ENCODE measurements at regions not wholly inside any gene's neighbourhood (a gene's known extent, or its start where the extent isn't known, plus 50 kb on each side); places are given as distances from the start of the nearest gene placed in this dataset.

DNA sequence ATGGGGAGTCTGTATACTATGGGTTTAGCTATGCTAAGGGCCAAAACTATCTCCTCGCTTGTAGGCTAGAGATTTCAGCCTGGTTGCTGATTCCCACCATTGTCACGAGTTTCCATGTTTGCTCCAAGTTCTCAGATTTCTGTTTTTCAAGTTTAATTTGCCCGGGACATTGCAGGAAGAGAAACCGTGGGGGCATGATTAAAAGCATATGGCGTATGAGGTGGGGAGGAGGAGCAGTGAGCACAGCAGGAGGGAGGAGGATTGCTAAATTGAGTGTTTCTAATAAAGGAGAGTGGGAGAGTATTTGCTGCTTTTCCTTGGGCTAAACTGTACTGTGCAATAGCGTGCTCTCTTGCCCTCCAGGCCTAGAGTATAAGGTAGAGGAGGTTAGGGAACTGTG, 558.4 kb downstream of the METTL15 start:
- no peak for DNase-seq
- Histone ChIP-seq H3K27me3 (replicated peaks in 1 of 2; ENCODE audit: control insufficient read depth in 2 of 2, extremely low read depth in 1 of 2, insufficient read depth in 2 of 2, low read length in 1 of 2) (no peaks in the 10 kb centered on the region), H3K27ac (ENCODE audit: low read length) (no peak overlapping the region), H3K9me3 (no peaks in the 10 kb centered on the region), H3K4me3 (ENCODE audit: control insufficient read depth in 1 of 2, extremely low read depth in 1 of 2, low read length in 1 of 2) (no peak overlapping the region), H3K36me3 (ENCODE audit: control insufficient read depth in 2 of 2, extremely low read depth in 1 of 2, insufficient read depth in 1 of 2, low read length in 1 of 2) (no peaks in the 10 kb centered on the region), H3K4me1 (ENCODE audit: control insufficient read depth in 1 of 2, extremely low read depth in 1 of 2, insufficient read depth in 2 of 2, low read length in 2 of 2) (no peaks in the 10 kb centered on the region)
- POLR2A ChIA-PET: no interaction called here
- CTCF ChIA-PET: no interaction called here
- ATAC-seq (replicated peaks in 1 of 4): no peak
- Mint-ChIP-seq H3K27me3 (no peaks in the 10 kb centered on the region), H3K9me3 (peaks cover 3 to 13% (median 4%) of the 10 kb centered on the region in 3 donors), H3K4me3 (no peak overlapping the region), H3K27ac (no peak overlapping the region), H3K36me3 (no peaks in the 10 kb centered on the region), H3K4me1 (no peaks in the 10 kb centered on the region)
- WGBS (ENCODE audit: insufficient coverage): 65% methylated on average over 6 of the region's 6 CpGs

DNA sequence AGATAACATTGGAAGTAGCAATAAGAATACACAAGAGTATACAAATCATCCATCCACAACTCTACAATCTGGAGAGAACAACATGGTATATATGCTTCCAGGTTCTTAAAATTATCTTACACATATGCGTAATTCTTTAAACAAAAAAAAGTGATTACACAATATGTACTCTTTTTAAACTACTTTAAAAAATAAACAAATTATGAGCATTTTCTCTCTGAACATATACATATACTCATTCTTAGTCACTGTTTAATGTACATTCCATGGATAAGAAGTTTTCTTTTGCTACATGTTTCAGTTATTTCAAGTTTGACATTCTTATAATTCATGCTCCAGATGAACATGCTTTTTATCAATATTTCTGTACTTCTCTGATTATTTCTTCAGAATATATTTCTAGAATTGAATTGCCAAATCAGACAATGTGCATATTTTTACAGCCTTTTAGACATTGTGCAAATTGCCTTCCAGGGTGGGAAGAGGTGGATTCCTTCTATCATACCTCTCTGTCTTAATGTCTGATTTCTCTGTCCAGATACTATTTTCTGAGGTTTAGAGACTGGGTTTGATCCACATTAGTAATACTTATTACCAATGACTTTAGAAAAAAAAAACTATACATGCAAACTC, 551.6 kb downstream of the METTL15 start:
- Mint-ChIP-seq H3K36me3 (no peaks in the 10 kb centered on the region), H3K9me3 (peaks cover 4 to 13% (median 7%) of the 10 kb centered on the region in 3 donors), H3K4me1 (no peaks in the 10 kb centered on the region), H3K4me3 (no peak overlapping the region), H3K27ac (no peak overlapping the region), H3K27me3 (no peaks in the 10 kb centered on the region)
- no peaks in the 10 kb centered on the region for H3K4me1 ChIP-seq (ENCODE audit: control insufficient read depth in 1 of 2, extremely low read depth in 1 of 2, insufficient read depth in 2 of 2, low read length in 2 of 2)
- POLR2A ChIA-PET: no interaction called here
- CTCF ChIA-PET: no interaction called here
- no peaks in the 10 kb centered on the region for H3K9me3 ChIP-seq
- H3K27ac ChIP-seq (ENCODE audit: low read length): no peak overlapping the region
- H3K27me3 ChIP-seq (replicated peaks in 1 of 2; ENCODE audit: control insufficient read depth in 2 of 2, extremely low read depth in 1 of 2, insufficient read depth in 2 of 2, low read length in 1 of 2): no peaks in the 10 kb centered on the region
- WGBS (ENCODE audit: insufficient coverage): no CpG with 5 or more reads among the region's 1 CpG
- no peak overlapping the region for H3K4me3 ChIP-seq (ENCODE audit: control insufficient read depth in 1 of 2, extremely low read depth in 1 of 2, low read length in 1 of 2)
- DNase-seq (no peak), ATAC-seq (replicated peaks in 1 of 4) (no peak)
- H3K36me3 ChIP-seq (ENCODE audit: control insufficient read depth in 2 of 2, extremely low read depth in 1 of 2, insufficient read depth in 1 of 2, low read length in 1 of 2): no peaks in the 10 kb centered on the region

DNA sequence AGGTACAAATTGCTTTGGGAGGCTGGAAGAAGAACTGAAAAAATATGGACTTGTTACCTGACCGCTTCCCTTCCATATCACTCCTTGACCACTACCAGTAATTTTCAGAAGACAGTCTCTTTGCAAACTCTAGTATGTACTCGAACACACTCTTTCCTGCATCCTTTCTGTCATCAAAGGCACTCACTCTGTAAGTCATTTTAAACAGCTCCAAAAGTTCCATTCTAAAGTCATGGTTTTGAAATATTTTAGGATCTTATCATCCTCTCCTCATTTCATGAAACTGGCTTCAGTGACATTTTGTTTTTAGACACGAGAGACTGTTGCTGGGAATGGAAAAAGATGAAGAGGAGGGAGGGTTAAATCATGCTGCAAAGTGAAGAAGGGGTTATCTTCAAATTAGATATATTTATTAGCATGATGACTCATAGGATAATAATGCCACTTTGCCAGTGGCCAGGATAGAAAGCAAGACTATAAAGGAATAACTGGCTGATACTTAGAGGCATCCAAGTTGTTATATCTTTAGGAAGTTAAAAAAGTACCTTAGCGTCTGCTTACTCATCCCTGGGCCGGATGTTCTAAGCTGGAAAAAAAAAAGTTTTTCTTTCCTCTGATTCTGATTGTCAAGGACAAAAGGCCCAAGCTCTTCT, 549.3 kb downstream of the METTL15 start:
- ChIA-PET CTCF (no interaction called here), POLR2A (no interaction called here)
- H3K27ac Mint-ChIP-seq: no peak overlapping the region

DNA sequence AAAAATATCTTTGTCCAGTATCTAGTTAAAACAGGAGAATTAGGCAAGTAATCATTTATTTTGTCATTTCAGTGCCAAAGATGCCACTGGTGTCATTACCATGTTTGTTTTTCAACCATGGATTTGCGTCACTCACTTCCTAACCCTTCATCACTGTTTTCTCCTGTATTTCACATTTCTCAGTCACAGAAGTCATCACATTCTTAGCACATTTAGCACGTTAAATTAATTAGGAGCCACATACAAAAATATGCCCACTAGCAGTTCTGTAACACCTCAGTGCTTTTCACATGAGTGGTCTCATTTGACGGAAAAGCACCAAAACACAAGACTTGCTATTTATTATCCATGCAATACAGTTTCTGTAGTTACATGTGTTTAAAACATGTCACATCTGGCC, 546.0 kb downstream of the METTL15 start:
- Histone ChIP-seq H3K9me3 (no peaks in the 10 kb centered on the region), H3K36me3 (ENCODE audit: control insufficient read depth in 2 of 2, extremely low read depth in 1 of 2, insufficient read depth in 1 of 2, low read length in 1 of 2) (no peaks in the 10 kb centered on the region), H3K27me3 (replicated peaks in 1 of 2; ENCODE audit: control insufficient read depth in 2 of 2, extremely low read depth in 1 of 2, insufficient read depth in 2 of 2, low read length in 1 of 2) (no peaks in the 10 kb centered on the region), H3K27ac (ENCODE audit: low read length) (no peak overlapping the region), H3K4me1 (ENCODE audit: control insufficient read depth in 1 of 2, extremely low read depth in 1 of 2, insufficient read depth in 2 of 2, low read length in 2 of 2) (no peaks in the 10 kb centered on the region), H3K4me3 (ENCODE audit: control insufficient read depth in 1 of 2, extremely low read depth in 1 of 2, low read length in 1 of 2) (no peak overlapping the region)
- Mint-ChIP-seq H3K9me3 (peaks cover 2 to 11% (median 7%) of the 10 kb centered on the region in 3 donors), H3K27me3 (no peaks in the 10 kb centered on the region), H3K4me3 (no peak overlapping the region), H3K36me3 (no peaks in the 10 kb centered on the region), H3K4me1 (no peaks in the 10 kb centered on the region), H3K27ac (no peak overlapping the region)
- WGBS (ENCODE audit: insufficient coverage): 60% methylated on average over 2 of the region's 3 CpGs
- no peak for ATAC-seq (replicated peaks in 1 of 4)
- no peak for DNase-seq
- ChIA-PET POLR2A (no interaction called here), CTCF (no interaction called here)

More for the DNA sequence above, 549.3 kb downstream of the METTL15 start:
- Mint-ChIP-seq H3K36me3 (no peaks in the 10 kb centered on the region), H3K4me1 (no peaks in the 10 kb centered on the region), H3K9me3 (peaks cover 3 to 6% (median 4%) of the 10 kb centered on the region in 3 donors), H3K4me3 (no peak overlapping the region), H3K27me3 (no peaks in the 10 kb centered on the region)
- WGBS (ENCODE audit: insufficient coverage): 69% methylated on average over 2 of the region's 5 CpGs
- ATAC-seq (replicated peaks in 1 of 4) (no peak), DNase-seq (no peak)
- H3K4me3 ChIP-seq (ENCODE audit: control insufficient read depth in 1 of 2, extremely low read depth in 1 of 2, low read length in 1 of 2): no peak overlapping the region
- no peaks in the 10 kb centered on the region for H3K36me3 ChIP-seq (ENCODE audit: control insufficient read depth in 2 of 2, extremely low read depth in 1 of 2, insufficient read depth in 1 of 2, low read length in 1 of 2)
- H3K4me1 ChIP-seq (ENCODE audit: control insufficient read depth in 1 of 2, extremely low read depth in 1 of 2, insufficient read depth in 2 of 2, low read length in 2 of 2): no peaks in the 10 kb centered on the region
- no peaks in the 10 kb centered on the region for H3K9me3 ChIP-seq
- H3K27ac ChIP-seq (ENCODE audit: low read length): no peak overlapping the region
- no peaks in the 10 kb centered on the region for H3K27me3 ChIP-seq (replicated peaks in 1 of 2; ENCODE audit: control insufficient read depth in 2 of 2, extremely low read depth in 1 of 2, insufficient read depth in 2 of 2, low read length in 1 of 2)

DNA sequence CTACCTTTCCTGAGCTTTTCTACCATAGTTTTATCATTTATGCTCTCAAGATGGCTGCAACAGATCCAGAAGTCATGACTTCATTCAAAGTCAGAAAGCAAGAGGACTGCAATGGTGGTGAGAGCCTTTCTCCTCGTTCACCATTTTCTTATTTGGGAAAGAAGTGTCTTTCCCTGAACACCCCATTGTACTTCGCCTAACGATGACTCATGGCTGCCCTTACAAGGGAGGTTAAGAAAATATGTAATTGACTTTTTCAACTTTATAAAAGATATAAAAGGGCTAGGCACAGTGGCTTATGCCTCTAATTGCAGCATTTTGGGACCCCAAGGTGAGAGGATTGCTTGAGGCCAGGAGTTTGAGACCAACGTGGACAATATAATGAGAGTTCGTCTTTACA, 541.7 kb downstream of the METTL15 start:
- no peak overlapping the region for H3K4me3 Mint-ChIP-seq
- no peaks in the 10 kb centered on the region for H3K27me3 Mint-ChIP-seq
- Histone ChIP-seq H3K9me3 (no peaks in the 10 kb centered on the region), H3K27ac (ENCODE audit: low read length) (no peak overlapping the region), H3K27me3 (replicated peaks in 1 of 2; ENCODE audit: control insufficient read depth in 2 of 2, extremely low read depth in 1 of 2, insufficient read depth in 2 of 2, low read length in 1 of 2) (no peaks in the 10 kb centered on the region), H3K4me1 (ENCODE audit: control insufficient read depth in 1 of 2, extremely low read depth in 1 of 2, insufficient read depth in 2 of 2, low read length in 2 of 2) (no peaks in the 10 kb centered on the region), H3K4me3 (ENCODE audit: control insufficient read depth in 1 of 2, extremely low read depth in 1 of 2, low read length in 1 of 2) (no peak overlapping the region), H3K36me3 (ENCODE audit: control insufficient read depth in 2 of 2, extremely low read depth in 1 of 2, insufficient read depth in 1 of 2, low read length in 1 of 2) (no peaks in the 10 kb centered on the region)
- WGBS (ENCODE audit: insufficient coverage): 58% methylated on average over 2 of the region's 5 CpGs
- no peaks in the 10 kb centered on the region for H3K4me1 Mint-ChIP-seq
- ATAC-seq (replicated peaks in 1 of 4) (no peak), DNase-seq (no peak)
- peaks cover 7 to 10% (median 9%) of the 10 kb centered on the region in 3 donors for H3K9me3 Mint-ChIP-seq
- no peaks in the 10 kb centered on the region for H3K36me3 Mint-ChIP-seq
- ChIA-PET CTCF (no interaction called here), POLR2A (no interaction called here)
- no peak overlapping the region for H3K27ac Mint-ChIP-seq

DNA sequence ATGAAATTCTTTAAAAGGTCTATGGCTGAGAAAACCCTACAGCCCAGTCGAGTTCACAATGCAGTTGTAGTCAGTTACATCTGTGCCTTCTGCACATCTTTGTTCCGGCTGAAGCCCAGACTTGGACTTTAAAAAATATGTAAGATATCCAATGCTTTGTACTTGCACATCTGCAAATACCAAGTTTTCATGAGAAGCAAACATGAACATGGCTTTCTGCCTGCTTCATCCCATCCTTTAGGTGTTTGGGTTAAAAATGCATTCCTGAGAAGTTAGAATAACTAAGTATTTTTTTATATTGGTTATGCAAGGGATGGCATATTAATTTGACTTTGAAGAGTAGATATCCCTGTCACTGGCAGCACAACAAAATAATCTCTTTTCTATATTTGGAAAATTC, 528.4 kb downstream of the METTL15 start:
- Mint-ChIP-seq H3K9me3 (peaks cover 3% of the 10 kb centered on the region in 3 donors), H3K27me3 (no peaks in the 10 kb centered on the region), H3K4me1 (no peaks in the 10 kb centered on the region), H3K36me3 (no peaks in the 10 kb centered on the region), H3K27ac (no peak overlapping the region), H3K4me3 (no peak overlapping the region)
- no peak overlapping the region for H3K27ac ChIP-seq (ENCODE audit: low read length)
- no peaks in the 10 kb centered on the region for H3K27me3 ChIP-seq (replicated peaks in 1 of 2; ENCODE audit: control insufficient read depth in 2 of 2, extremely low read depth in 1 of 2, insufficient read depth in 2 of 2, low read length in 1 of 2)
- no peak for ATAC-seq (replicated peaks in 1 of 4)
- H3K36me3 ChIP-seq (ENCODE audit: control insufficient read depth in 2 of 2, extremely low read depth in 1 of 2, insufficient read depth in 1 of 2, low read length in 1 of 2): no peaks in the 10 kb centered on the region
- H3K9me3 ChIP-seq: no peaks in the 10 kb centered on the region
- ChIA-PET POLR2A (no interaction called here), CTCF (no interaction called here)
- DNase-seq: no peak
- WGBS (ENCODE audit: insufficient coverage): 33% methylated on average over 1 of the region's 2 CpGs
- H3K4me3 ChIP-seq (ENCODE audit: control insufficient read depth in 1 of 2, extremely low read depth in 1 of 2, low read length in 1 of 2): no peak overlapping the region
- H3K4me1 ChIP-seq (ENCODE audit: control insufficient read depth in 1 of 2, extremely low read depth in 1 of 2, insufficient read depth in 2 of 2, low read length in 2 of 2): no peaks in the 10 kb centered on the region

DNA sequence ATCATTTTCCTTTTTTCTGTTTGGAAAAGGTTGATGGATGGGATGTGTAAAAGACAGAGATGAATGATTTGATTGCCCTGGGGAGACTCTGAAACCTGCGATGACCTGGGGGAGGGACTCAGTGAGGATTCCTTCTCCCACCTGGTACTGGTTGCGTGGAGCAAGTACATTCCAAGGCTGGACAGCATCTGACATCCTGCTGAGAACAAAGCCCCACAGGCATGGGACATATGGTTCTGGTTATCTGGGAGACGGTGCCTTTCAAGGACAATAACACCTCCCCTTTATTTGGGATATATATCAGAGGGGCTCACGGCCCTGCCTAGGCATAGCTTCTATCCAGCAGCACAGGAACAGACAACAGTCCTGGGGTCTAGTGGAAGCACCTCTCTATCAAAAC, 527.8 kb downstream of the METTL15 start:
- Histone ChIP-seq H3K27me3 (replicated peaks in 1 of 2; ENCODE audit: control insufficient read depth in 2 of 2, extremely low read depth in 1 of 2, insufficient read depth in 2 of 2, low read length in 1 of 2) (no peaks in the 10 kb centered on the region), H3K9me3 (no peaks in the 10 kb centered on the region), H3K4me3 (ENCODE audit: control insufficient read depth in 1 of 2, extremely low read depth in 1 of 2, low read length in 1 of 2) (no peak overlapping the region), H3K36me3 (ENCODE audit: control insufficient read depth in 2 of 2, extremely low read depth in 1 of 2, insufficient read depth in 1 of 2, low read length in 1 of 2) (no peaks in the 10 kb centered on the region), H3K4me1 (ENCODE audit: control insufficient read depth in 1 of 2, extremely low read depth in 1 of 2, insufficient read depth in 2 of 2, low read length in 2 of 2) (no peaks in the 10 kb centered on the region), H3K27ac (ENCODE audit: low read length) (no peak overlapping the region)
- Mint-ChIP-seq H3K9me3 (peaks cover 3% of the 10 kb centered on the region in 3 donors), H3K36me3 (no peaks in the 10 kb centered on the region), H3K27ac (no peak overlapping the region), H3K4me3 (no peak overlapping the region), H3K27me3 (no peaks in the 10 kb centered on the region), H3K4me1 (no peaks in the 10 kb centered on the region)
- ChIA-PET CTCF (no interaction called here), POLR2A (no interaction called here)
- WGBS (ENCODE audit: insufficient coverage): no CpG with 5 or more reads among the region's 4 CpGs
- DNase-seq: no peak
- ATAC-seq (replicated peaks in 1 of 4): no peak
